ENCODE measurements at regions not wholly inside any gene's neighbourhood (a gene's known extent, or its start where the extent isn't known, plus 50 kb on each side); places are given as distances from the start of the nearest gene placed in this dataset.

- DNase-seq, result no peak
These were observed 462.4 kb upstream of the SORCS1 start for GRCh38 chr10:107626862-107627261.

GRCh38 chr10:107623292-107623691 is 458.8 kb upstream of the SORCS1 start:
- DNase-seq, result no peak

DNA sequence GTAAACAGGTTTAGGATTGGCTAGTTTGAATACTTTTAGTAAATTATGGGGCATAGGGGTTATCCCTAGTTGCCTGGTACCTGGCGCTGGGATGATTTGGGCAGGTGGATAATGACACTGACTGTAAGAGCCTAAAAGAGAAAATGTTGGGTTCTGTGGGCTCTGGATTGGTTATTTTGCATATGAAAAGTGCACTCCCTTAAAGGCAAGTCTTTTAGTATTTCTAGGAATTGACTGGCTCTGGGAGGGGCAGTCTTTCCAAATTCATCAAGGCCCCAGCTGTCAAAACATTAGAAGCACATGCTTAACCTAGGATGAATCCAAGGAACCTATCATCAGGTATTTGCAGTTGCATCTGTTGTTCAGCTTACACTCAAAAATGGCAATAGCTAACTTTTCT is 454.6 kb upstream of the SORCS1 start:
- no peak for DNase-seq

- DNase-seq, result no peak
These were observed 454.0 kb upstream of the SORCS1 start for GRCh38 chr10:107618504-107618994.

DNA sequence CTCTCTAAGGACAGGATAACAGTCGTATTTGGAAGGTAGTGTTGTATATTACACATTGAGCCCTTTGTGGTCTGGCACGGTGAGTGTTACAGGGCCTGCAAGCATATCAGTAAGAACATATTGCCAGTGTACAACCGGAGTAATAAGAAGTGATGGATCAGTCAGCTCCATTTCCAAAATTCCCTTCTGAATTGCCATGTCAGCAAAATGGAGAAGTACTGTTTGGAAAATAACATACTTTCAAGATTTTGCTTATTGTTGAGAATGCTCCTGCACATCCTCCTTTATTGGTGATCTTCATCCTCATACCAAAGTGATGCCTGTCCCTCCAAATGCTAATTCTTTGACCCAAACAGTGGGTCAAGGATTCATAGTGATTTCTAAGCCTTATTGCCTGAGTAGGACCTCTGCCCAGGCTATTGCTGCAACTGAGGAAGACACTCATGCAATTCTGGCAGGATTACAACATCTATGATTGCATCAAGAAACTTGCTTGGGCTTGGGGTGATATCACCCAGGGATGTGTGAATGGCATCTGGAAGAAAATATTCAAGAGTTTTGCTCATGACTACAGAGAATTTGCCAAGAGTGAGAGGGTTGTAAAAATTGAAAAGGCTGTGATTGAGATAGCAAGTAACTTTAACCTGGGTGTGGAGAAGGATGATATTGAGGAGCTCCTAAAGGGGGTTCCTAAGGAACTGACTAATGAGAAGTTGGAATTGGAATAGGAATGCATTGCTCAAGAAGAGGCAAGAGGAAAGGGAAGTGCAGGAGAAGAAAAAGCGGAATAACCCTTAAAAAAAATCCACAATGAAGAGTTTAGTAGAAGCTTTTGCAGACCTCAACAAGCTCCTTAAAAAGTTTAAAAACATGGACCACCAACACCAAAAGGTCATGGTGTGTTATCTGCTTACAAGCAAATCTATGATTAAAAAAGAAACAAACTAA is 452.2 kb upstream of the SORCS1 start:
- peak; percentile 16 for DNase-seq

DNA sequence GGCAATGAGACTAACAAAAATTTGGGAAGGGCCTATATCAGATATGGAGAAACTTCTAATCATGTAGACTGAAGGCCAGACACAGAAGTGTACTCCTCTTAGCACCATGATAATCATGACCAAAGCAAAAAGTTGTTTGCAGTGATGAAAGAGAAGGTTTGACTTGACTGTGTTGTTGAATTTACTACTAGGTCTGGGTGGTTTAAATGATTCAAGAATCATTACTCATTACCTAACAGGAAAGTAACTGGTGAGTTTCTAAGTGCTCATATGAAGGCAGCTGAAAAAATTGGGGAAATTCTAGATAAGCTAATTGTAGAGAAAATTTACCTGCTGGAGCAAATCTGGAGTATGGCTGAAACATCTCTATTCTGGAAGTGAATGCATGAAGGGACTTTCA is 451.5 kb upstream of the SORCS1 start:
- DNase-seq, result no peak

DNA sequence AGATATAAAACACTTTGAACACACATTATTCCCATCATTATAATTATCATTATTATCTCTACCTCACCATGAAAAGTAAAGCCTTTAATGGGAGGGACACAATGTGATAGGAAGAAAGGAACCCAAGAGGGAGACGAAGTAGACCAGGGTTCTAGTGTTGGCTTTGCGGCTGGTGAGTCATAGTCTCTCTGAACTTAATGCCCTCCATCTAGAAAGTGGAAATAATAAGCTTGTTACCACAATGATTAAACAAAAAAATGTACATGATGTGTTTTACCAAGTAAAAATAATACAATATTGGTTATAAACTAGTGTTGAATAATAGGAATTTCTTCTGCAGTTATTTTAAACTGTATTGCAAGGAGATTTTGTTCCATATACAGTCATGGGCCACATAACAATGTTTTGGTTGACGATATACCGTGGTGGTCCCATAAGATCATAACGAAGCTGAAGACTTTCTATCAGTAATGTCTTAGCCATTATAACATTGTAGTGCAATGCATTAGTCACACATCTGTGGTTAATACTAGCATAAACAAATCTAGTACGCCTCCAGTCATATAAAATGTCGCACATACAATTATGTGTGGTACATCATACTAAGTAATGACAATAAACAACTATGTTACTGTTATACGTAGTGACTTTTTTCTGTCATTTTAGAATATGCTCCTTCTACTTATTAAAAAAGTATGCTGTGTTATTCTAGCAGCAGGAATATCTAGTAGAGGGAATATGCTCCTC is 450.6 kb upstream of the SORCS1 start:
- no peak for DNase-seq

- DNase-seq, result no peak
These were observed 446.6 kb upstream of the SORCS1 start for GRCh38 chr10:107611115-107611514.

DNA sequence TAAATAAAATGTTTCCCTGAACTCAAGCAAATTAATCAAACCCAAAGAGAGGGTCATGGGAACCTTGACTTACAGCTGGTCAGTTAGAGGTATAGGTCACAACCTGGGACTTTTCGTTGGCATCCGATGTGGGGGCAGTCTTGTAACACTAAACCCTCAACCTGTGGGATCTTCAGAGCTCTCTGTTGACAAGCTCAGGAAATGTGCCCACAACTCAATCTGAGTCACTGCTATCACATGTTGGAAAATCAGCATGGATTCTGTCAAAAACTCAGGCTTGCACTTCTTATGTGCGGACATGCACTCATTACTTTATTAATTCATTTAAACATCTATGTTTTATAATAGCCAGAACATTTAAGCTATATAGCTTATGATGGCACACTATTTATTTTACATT is 424.6 kb upstream of the SORCS1 start:
- DNase-seq, result no peak

GRCh38 chr10:107585630-107586029 is 421.1 kb upstream of the SORCS1 start:
- DNase-seq, result peak; percentile 16

GRCh38 chr10:107583974-107584373 is 419.5 kb upstream of the SORCS1 start:
- no peak for DNase-seq

GRCh38 chr10:107579970-107580369 is 415.5 kb upstream of the SORCS1 start:
- DNase-seq, result no peak

DNA sequence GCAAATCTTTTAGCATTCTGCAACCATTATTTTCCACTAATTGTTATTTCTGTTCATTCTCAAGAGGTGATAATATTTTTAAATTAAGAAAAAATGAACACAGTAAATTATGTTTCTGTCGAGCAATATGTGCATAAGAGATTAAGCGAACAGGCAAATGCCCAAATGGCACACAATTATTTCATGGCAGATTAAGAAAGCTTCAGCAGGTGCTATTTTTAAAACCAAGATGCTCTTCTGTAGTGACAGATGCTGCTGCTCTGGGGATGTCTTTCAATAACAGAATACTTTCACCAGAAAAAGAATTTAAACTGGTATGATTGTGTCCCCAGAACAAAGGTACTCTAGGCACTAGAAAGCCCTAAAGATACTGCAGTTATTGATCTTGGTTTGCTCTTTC is 412.7 kb upstream of the SORCS1 start:
- DNase-seq, result no peak

- no peak for DNase-seq
These were observed 412.2 kb upstream of the SORCS1 start for GRCh38 chr10:107576746-107577145.

GRCh38 chr10:107565014-107565413 is 400.5 kb upstream of the SORCS1 start:
- DNase-seq, result no peak

- DNase-seq, result no peak
These were observed 396.7 kb upstream of the SORCS1 start for GRCh38 chr10:107561136-107561650.

GRCh38 chr10:107557916-107558315 is 393.4 kb upstream of the SORCS1 start:
- DNase-seq, result no peak

DNA sequence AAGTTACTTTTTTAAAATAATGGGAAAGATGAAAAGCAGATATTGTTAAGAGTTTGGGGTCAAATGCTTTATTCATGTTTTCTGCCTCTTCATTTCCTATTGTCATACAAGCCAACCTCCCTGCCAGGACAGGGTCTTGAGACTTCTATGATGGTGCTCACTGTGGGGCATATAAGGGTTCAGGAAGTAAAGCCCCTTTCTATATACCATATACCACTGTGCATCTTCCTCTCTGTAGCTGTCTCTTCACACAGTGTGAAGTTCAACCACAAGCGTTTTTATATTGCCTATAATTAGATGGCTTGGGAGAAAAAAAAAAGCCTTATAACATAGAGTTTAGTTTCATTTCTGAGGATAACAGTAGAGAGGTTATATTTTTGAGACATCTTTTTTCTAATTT is 389.8 kb upstream of the SORCS1 start:
- no peak for DNase-seq

DNA sequence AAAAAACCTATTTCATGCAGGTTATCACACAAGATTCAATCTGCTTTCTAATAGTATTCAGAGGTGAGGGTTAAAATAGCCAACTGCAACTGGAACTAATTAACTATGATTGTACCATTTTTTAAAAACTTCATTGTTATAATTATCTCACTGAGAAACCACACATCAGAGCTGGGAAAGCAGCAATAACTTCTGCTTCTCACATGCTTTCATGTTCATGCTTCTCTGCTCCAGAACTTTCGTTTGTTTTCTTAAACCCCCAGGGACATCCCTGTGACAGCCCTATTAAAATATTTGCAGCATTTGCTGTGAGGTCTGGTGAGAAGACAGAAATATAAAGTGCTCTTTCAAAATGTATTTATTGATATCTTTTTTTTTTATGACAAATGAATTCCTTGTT is 389.0 kb upstream of the SORCS1 start:
- no peak for DNase-seq

DNA sequence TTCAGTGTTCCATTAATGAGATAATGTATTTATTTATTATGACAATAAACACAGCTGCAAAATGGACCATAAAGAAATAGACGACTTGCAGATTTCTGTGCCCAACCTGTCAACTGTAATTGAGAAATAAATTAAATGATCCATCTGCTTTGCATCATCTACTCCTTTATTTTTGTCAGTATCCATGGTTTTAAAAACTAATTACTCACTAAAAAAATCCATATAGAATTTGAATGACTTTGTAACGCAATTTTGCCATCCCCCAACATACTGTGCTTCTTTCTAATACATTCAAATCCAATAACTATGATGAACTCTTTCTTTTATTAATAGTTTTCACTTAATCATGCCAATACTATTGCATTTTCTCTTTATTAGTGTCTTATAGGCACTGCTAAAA is 388.5 kb upstream of the SORCS1 start:
- DNase-seq, result no peak

DNA sequence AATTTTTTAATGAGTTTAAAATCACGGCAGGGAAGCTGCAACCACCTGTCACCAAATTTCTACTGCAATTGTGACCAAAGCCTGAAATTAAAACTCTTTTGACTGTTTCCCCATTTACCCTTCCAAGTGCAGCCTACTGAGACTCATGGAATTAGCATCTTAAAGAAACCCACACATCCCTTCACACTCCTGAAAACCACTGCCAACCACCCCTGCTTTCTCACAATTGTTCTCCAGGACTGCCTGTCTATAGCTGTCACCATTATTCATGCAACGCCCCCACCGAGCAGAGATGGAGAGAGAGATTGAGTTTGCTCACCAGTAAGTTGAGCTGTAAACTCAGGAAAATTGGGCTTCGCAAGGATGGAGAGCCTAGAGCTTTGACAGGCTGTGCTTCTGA is 383.8 kb upstream of the SORCS1 start:
- no peak for DNase-seq

- DNase-seq, result no peak
These were observed 382.5 kb upstream of the SORCS1 start for GRCh38 chr10:107546986-107547385.

GRCh38 chr10:107546284-107546683 is 381.8 kb upstream of the SORCS1 start:
- DNase-seq, result no peak

GRCh38 chr10:107545717-107546116 is 381.2 kb upstream of the SORCS1 start:
- no peak for DNase-seq

Data from hematopoietic multipotent progenitor cell treated with erythropoietin and hydrocortisone succinate and interleukin-3 and kit ligand, for 4 days (in vitro differentiated cells).